ENCODE measurements at regions not wholly inside any gene's neighbourhood (a gene's known extent, or its start where the extent isn't known, plus 50 kb on each side); places are given as distances from the start of the nearest gene placed in this dataset.

- no peak overlapping the region for H3K4me3 Mint-ChIP-seq
- H3K4me1 Mint-ChIP-seq = no peaks in the 10 kb centered on the region
- no peaks in the 10 kb centered on the region for H3K36me3 Mint-ChIP-seq
- peaks cover 1% of the 10 kb centered on the region for H3K9me3 Mint-ChIP-seq
- H3K27ac Mint-ChIP-seq = no peak overlapping the region
- H3K27me3 Mint-ChIP-seq = no peaks in the 10 kb centered on the region
These were observed 53.1 kb upstream of the STK39 start for GRCh38 chr2:168300460-168300859.

GRCh38 chr2:168304024-168304681 is 56.8 kb upstream of the STK39 start:
- no peaks in the 10 kb centered on the region for H3K4me1 Mint-ChIP-seq
- H3K9me3 Mint-ChIP-seq = peaks cover 28% of the 10 kb centered on the region
- peaks cover 5% of the 10 kb centered on the region for H3K27me3 Mint-ChIP-seq
- H3K27ac Mint-ChIP-seq = no peak overlapping the region
- H3K36me3 Mint-ChIP-seq = peaks cover 12% of the 10 kb centered on the region
- H3K4me3 Mint-ChIP-seq = no peak overlapping the region

GRCh38 chr2:168307379-168307778 is 60.0 kb upstream of the STK39 start:
- no peaks in the 10 kb centered on the region for H3K4me1 Mint-ChIP-seq
- H3K9me3 Mint-ChIP-seq = peaks cover 31% of the 10 kb centered on the region
- H3K27me3 Mint-ChIP-seq = peaks cover 6% of the 10 kb centered on the region
- no peak overlapping the region for H3K27ac Mint-ChIP-seq
- H3K36me3 Mint-ChIP-seq = peaks cover 12% of the 10 kb centered on the region
- H3K4me3 Mint-ChIP-seq = no peak overlapping the region

- Mint-ChIP-seq H3K27ac (no peak overlapping the region), H3K27me3 (peaks cover 6% of the 10 kb centered on the region)
These were observed 63.2 kb upstream of the STK39 start for GRCh38 chr2:168310580-168310979.

GRCh38 chr2:168311261-168311910 is 64.0 kb upstream of the STK39 start:
- Mint-ChIP-seq H3K36me3 (peaks cover 9% of the 10 kb centered on the region), H3K9me3 (peaks cover 20% of the 10 kb centered on the region), H3K4me1 (no peaks in the 10 kb centered on the region), H3K27ac (no peak overlapping the region), H3K4me3 (no peak overlapping the region), H3K27me3 (peaks cover 6% of the 10 kb centered on the region)

More at GRCh38 chr2:168310580-168310979, 63.2 kb upstream of the STK39 start:
- H3K4me3 Mint-ChIP-seq = no peak overlapping the region
- H3K36me3 Mint-ChIP-seq = peaks cover 12% of the 10 kb centered on the region
- peaks cover 28% of the 10 kb centered on the region for H3K9me3 Mint-ChIP-seq
- H3K4me1 Mint-ChIP-seq = no peaks in the 10 kb centered on the region

- Mint-ChIP-seq H3K4me1 (no peaks in the 10 kb centered on the region), H3K9me3 (peaks cover 12% of the 10 kb centered on the region), H3K4me3 (no peak overlapping the region), H3K36me3 (peaks cover 5% of the 10 kb centered on the region), H3K27me3 (peaks cover 5% of the 10 kb centered on the region), H3K27ac (no peak overlapping the region)
These were observed 64.8 kb upstream of the STK39 start for GRCh38 chr2:168312036-168312822.

- H3K4me1 Mint-ChIP-seq = no peaks in the 10 kb centered on the region
- no peak overlapping the region for H3K4me3 Mint-ChIP-seq
- peaks cover under 1% of the 10 kb centered on the region for H3K27me3 Mint-ChIP-seq
- H3K9me3 Mint-ChIP-seq = peaks cover 1% of the 10 kb centered on the region
- H3K36me3 Mint-ChIP-seq = no peaks in the 10 kb centered on the region
- H3K27ac Mint-ChIP-seq = no peak overlapping the region
These were observed 66.8 kb upstream of the STK39 start for GRCh38 chr2:168314236-168314635.

- Mint-ChIP-seq H3K9me3 (no peaks in the 10 kb centered on the region), H3K27ac (no peak overlapping the region), H3K4me3 (no peak overlapping the region), H3K4me1 (no peaks in the 10 kb centered on the region), H3K36me3 (no peaks in the 10 kb centered on the region), H3K27me3 (no peaks in the 10 kb centered on the region)
These were observed 68.1 kb upstream of the STK39 start for GRCh38 chr2:168315331-168316072.

GRCh38 chr2:168316073-168316440 is 68.7 kb upstream of the STK39 start:
- Mint-ChIP-seq H3K4me3 (no peak overlapping the region), H3K9me3 (no peaks in the 10 kb centered on the region), H3K27me3 (no peaks in the 10 kb centered on the region), H3K36me3 (no peaks in the 10 kb centered on the region), H3K27ac (no peak overlapping the region), H3K4me1 (no peaks in the 10 kb centered on the region)

- Mint-ChIP-seq H3K27ac (no peak overlapping the region), H3K36me3 (no peaks in the 10 kb centered on the region), H3K27me3 (no peaks in the 10 kb centered on the region), H3K4me1 (no peaks in the 10 kb centered on the region), H3K9me3 (no peaks in the 10 kb centered on the region), H3K4me3 (no peak overlapping the region)
These were observed 69.9 kb upstream of the STK39 start for GRCh38 chr2:168317282-168317681.

- no peaks in the 10 kb centered on the region for H3K9me3 Mint-ChIP-seq
- H3K4me1 Mint-ChIP-seq = no peaks in the 10 kb centered on the region
- no peak overlapping the region for H3K4me3 Mint-ChIP-seq
- peaks cover 3% of the 10 kb centered on the region for H3K27me3 Mint-ChIP-seq
- no peak overlapping the region for H3K27ac Mint-ChIP-seq
- H3K36me3 Mint-ChIP-seq = no peaks in the 10 kb centered on the region
These were observed 72.9 kb upstream of the STK39 start for GRCh38 chr2:168320267-168320666.

- peaks cover 2% of the 10 kb centered on the region for H3K9me3 Mint-ChIP-seq
- H3K36me3 Mint-ChIP-seq = no peaks in the 10 kb centered on the region
- peaks cover 3% of the 10 kb centered on the region for H3K27me3 Mint-ChIP-seq
- no peak overlapping the region for H3K4me3 Mint-ChIP-seq
- H3K27ac Mint-ChIP-seq = no peak overlapping the region
- H3K4me1 Mint-ChIP-seq = no peaks in the 10 kb centered on the region
These were observed 75.1 kb upstream of the STK39 start for GRCh38 chr2:168322325-168323007.

- peaks cover 3% of the 10 kb centered on the region for H3K27me3 Mint-ChIP-seq
- no peak overlapping the region for H3K27ac Mint-ChIP-seq
- H3K9me3 Mint-ChIP-seq = peaks cover 6% of the 10 kb centered on the region
- no peaks in the 10 kb centered on the region for H3K4me1 Mint-ChIP-seq
- no peaks in the 10 kb centered on the region for H3K36me3 Mint-ChIP-seq
- no peak overlapping the region for H3K4me3 Mint-ChIP-seq
These were observed 76.2 kb upstream of the STK39 start for GRCh38 chr2:168323529-168324021.

- Mint-ChIP-seq H3K4me1 (no peaks in the 10 kb centered on the region), H3K4me3 (no peak overlapping the region), H3K27me3 (peaks cover 3% of the 10 kb centered on the region), H3K27ac (no peak overlapping the region), H3K36me3 (peaks cover 4% of the 10 kb centered on the region), H3K9me3 (peaks cover 6% of the 10 kb centered on the region)
These were observed 79.2 kb upstream of the STK39 start for GRCh38 chr2:168326572-168326971.

GRCh38 chr2:168327328-168327727 is 79.9 kb upstream of the STK39 start:
- Mint-ChIP-seq H3K36me3 (peaks cover 4% of the 10 kb centered on the region), H3K4me3 (no peak overlapping the region), H3K27ac (no peak overlapping the region), H3K4me1 (no peaks in the 10 kb centered on the region), H3K27me3 (peaks cover 3% of the 10 kb centered on the region), H3K9me3 (peaks cover 6% of the 10 kb centered on the region)

Measured in activated naive CD4-positive, alpha-beta T cell treated with anti-CD3 and anti-CD28 coated beads, Interleukin-2, amount 50 U/mL, for 24 hours (primary cell).